OCI-LY3 (cell line): ENCODE measurements at regions not wholly inside any gene's neighbourhood (a gene's known extent, or its start where the extent isn't known, plus 50 kb on each side); places are given as distances from the start of the nearest gene placed in this dataset.

Source experiments
- H2AFZ ChIP-seq: fragments of 200-600, 300-600 bp; shearing (Covaris generic); 2 replicates; pipeline ENCODE4 v1.6.0; 2014; ENCODE audit warnings: antibody characterized with exemption, low read depth, low read length
- H3K27ac ChIP-seq: fragments of 200-600, 300-600 bp; sonication (generic); 2 replicates; pipeline ENCODE4 v1.5.1; 2014; ENCODE audit warnings: mild to moderate bottlenecking, low read length, moderate library complexity, mixed read lengths
- H3K27me3 ChIP-seq: fragments of 200-600, 300-600 bp; sonication (generic); 2 replicates; pipeline ENCODE4 v1.6.1; 2014; ENCODE audit warnings: low read depth, low read length, mixed read lengths
- H3K36me3 ChIP-seq: fragments of 200-600, 300-600 bp; sonication (generic); replicated peaks from 2 replicates; pipeline ENCODE3; 2014; ENCODE audit warnings: low read depth, low read length, mixed read lengths
- H3K4me1 ChIP-seq: fragments of 300-600, 200-600 bp; sonication (generic); 2 replicates; pipeline ENCODE4 v1.6.1; 2014; ENCODE audit warnings: low read length, mixed read lengths
- H3K4me2 ChIP-seq: fragments of 200-600, 300-600 bp; sonication (generic); 2 replicates; pipeline ENCODE4 v1.6.1; 2014; ENCODE audit warnings: low read length, mixed read lengths
- H3K4me3 ChIP-seq: fragments of 300-600, 200-600 bp; sonication (generic); 2 replicates; pipeline ENCODE4 v1.5.1; 2014; ENCODE audit warnings: antibody characterized with exemption, mild to moderate bottlenecking, low read length, moderate library complexity
- H3K79me2 ChIP-seq: fragments of 300-600, 200-600 bp; shearing (Covaris generic); 2 replicates; pipeline ENCODE4 v1.6.1; 2014; ENCODE audit warnings: mild to moderate bottlenecking, low read length, mixed read lengths
- H3K9ac ChIP-seq: fragments of 300-600, 200-600 bp; shearing (Covaris generic); 2 replicates; pipeline ENCODE4 v1.6.0; 2014; ENCODE audit warnings: mild to moderate bottlenecking, low read length, moderate library complexity
- H3K9me3 ChIP-seq: fragments of 200-600, 300-600 bp; shearing (Covaris generic); 2 replicates; pipeline ENCODE4 v1.6.1; 2014; ENCODE audit warnings: low read length, mixed read lengths; ENCODE audit not compliant: insufficient read depth
- H4K20me1 ChIP-seq: fragments of 200-600, 300-600 bp; sonication (generic); 2 replicates; pipeline ENCODE4 v1.6.1; 2016; ENCODE audit warnings: low read length, mixed read lengths; ENCODE audit not compliant: insufficient read depth
- EZH2phosphoT487 ChIP-seq: fragments of 200-600 bp; shearing (Covaris generic); IDR thresholded peaks from 2 replicates; pipeline ENCODE4 v1.6.1; 2018; ENCODE audit warnings: antibody characterized with exemption, mixed run types, low read depth
- TF ChIP-seq, protein P1 (sequence below): fragments of 200-600, 300-600 bp; sonication (generic); IDR thresholded peaks from 2 replicates; pipeline ENCODE4 v1.5.1; 2014; ENCODE audit warnings: antibody characterized with exemption, low read length, low read depth

DNA sequence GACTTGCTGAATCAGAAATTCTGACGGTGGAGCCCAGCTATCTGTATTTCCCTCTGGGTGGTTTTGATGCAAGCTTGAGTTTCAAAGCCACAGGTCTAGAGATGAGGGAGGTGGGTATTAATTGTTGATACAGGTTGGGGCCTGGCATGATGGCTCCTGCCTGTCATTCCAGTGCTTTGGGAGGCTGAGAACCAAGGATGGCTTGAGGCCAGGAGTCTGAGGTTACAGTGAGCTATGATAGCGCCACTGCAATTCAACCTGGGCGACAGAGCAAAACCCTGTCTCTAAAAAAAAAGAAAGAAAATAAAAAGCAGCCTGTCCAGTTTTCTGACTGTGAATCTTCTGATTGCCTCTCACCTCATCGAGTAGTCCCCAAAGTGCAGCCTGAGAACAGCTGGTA lies 184.8 kb upstream of the SASH1 start:
- H3K36me3 ChIP-seq: no peaks in the 10 kb centered on the region
- H3K9me3 ChIP-seq: no peaks in the 10 kb centered on the region
- H3K27ac ChIP-seq: no peak overlapping the region
- no peak overlapping the region for H3K4me3 ChIP-seq
- H2AFZ ChIP-seq: no peak overlapping the region
- TF ChIP-seq EZH2phosphoT487: no peak
- TF ChIP-seq, protein P1, sequence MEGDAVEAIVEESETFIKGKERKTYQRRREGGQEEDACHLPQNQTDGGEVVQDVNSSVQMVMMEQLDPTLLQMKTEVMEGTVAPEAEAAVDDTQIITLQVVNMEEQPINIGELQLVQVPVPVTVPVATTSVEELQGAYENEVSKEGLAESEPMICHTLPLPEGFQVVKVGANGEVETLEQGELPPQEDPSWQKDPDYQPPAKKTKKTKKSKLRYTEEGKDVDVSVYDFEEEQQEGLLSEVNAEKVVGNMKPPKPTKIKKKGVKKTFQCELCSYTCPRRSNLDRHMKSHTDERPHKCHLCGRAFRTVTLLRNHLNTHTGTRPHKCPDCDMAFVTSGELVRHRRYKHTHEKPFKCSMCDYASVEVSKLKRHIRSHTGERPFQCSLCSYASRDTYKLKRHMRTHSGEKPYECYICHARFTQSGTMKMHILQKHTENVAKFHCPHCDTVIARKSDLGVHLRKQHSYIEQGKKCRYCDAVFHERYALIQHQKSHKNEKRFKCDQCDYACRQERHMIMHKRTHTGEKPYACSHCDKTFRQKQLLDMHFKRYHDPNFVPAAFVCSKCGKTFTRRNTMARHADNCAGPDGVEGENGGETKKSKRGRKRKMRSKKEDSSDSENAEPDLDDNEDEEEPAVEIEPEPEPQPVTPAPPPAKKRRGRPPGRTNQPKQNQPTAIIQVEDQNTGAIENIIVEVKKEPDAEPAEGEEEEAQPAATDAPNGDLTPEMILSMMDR: no peak
- H3K9ac ChIP-seq: no peak overlapping the region
- no peaks in the 10 kb centered on the region; the same call in 1 of the 2 replicates for H3K27me3 ChIP-seq
- no peak overlapping the region for H3K4me2 ChIP-seq
- H3K4me1 ChIP-seq: no peaks in the 10 kb centered on the region
- no peaks in the 10 kb centered on the region for H3K79me2 ChIP-seq
- no peaks in the 10 kb centered on the region for H4K20me1 ChIP-seq

DNA sequence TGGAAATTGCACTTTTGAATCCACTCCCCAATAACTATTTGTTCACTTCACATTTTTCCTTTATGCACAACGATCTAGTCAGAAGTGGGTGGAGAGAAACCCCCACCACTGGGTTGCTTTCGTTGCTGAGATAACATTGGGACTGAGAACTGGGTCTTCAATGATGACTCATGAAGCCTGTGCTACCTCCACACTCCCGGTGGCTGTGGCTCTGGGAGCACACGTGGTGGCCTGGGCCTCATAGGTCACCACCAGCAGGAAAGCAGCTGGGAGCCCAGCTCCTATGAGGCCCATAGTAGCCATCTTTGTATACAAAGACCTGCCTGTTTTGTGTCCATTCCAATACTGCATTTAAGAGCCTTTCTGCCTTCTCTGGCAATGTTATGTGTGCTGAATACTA lies 178.0 kb upstream of the SASH1 start:
- H2AFZ ChIP-seq: no peak overlapping the region
- TF ChIP-seq, protein P1: no peak
- no peak for TF ChIP-seq EZH2phosphoT487
- H3K27me3 ChIP-seq: no peaks in the 10 kb centered on the region
- no peaks in the 10 kb centered on the region for H3K9me3 ChIP-seq
- no peaks in the 10 kb centered on the region for H4K20me1 ChIP-seq
- no peaks in the 10 kb centered on the region for H3K79me2 ChIP-seq
- no peak overlapping the region for H3K4me3 ChIP-seq
- H3K36me3 ChIP-seq: no peaks in the 10 kb centered on the region
- H3K27ac ChIP-seq: no peak overlapping the region
- no peaks in the 10 kb centered on the region for H3K4me1 ChIP-seq
- H3K4me2 ChIP-seq: no peak overlapping the region
- H3K9ac ChIP-seq: no peak overlapping the region

DNA sequence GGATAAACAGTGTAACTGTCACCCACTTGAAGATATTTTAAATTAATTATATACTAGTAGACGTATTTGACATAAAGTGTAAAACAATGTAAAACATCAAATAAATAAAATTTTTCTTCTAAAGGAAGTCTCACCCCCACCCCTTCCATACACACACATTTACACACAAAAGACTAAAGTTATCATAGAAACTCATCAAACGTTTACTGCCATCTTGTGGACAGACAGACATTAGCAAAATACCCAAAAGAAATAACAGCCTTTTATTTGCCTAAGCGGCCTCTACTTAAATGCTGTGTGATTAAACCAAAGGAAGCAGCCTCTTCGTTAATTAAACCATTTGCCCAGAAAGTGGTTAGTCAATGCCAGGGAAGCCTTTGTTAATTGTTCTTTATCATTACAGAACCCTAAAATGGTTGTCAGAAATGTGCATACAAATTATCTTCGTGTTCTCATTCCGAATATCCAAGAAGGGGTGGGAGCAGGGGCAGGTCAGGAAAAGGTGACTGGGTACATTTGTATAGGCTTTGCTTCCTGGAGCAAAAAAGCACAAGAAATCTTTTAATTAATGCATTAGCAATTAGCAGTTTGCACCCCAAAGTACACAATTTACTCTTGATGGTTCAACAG lies 176.2 kb upstream of the SASH1 start:
- no peaks in the 10 kb centered on the region for H4K20me1 ChIP-seq
- no peak overlapping the region for H3K27ac ChIP-seq
- no peaks in the 10 kb centered on the region for H3K9me3 ChIP-seq
- no peaks in the 10 kb centered on the region for H3K4me1 ChIP-seq
- H3K79me2 ChIP-seq: no peaks in the 10 kb centered on the region
- no peaks in the 10 kb centered on the region for H3K36me3 ChIP-seq
- H3K4me2 ChIP-seq: no peak overlapping the region
- H2AFZ ChIP-seq: no peak overlapping the region
- no peak for TF ChIP-seq EZH2phosphoT487
- TF ChIP-seq, protein P1: peak; percentile 44
- no peak overlapping the region for H3K9ac ChIP-seq
- no peak overlapping the region for H3K4me3 ChIP-seq
- H3K27me3 ChIP-seq: no peaks in the 10 kb centered on the region

DNA sequence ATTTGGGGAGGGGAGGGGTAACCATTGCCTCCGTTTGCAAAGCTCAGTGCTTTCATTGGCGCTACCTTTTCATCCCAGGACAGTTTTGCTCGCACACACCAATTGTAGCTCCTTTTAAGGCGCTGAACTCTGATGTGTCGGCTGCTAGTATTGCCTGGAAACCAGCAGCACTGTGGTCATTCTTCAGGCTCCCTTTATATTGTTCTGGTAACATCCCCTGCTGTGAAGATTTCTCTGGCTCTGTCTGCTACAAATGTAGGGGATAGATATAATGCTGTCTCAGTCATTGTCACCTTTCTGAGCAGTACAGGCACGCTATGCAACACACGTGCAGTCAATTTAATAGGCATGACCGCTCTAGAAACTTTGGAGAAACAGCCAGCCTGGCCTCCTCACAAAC lies 172.9 kb upstream of the SASH1 start:
- Histone ChIP-seq H3K9ac (no peak overlapping the region), H2AFZ (no peak overlapping the region), H3K27ac (no peak overlapping the region), H3K4me1 (no peaks in the 10 kb centered on the region), H3K79me2 (no peaks in the 10 kb centered on the region), H3K27me3 (0 out of 2 replicates have a peak, but pooled peaks cover 3% of the 10 kb centered on the region), H3K36me3 (no peaks in the 10 kb centered on the region), H4K20me1 (no peaks in the 10 kb centered on the region), H3K4me3 (no peak overlapping the region), H3K9me3 (no peaks in the 10 kb centered on the region), H3K4me2 (no peak overlapping the region)
- TF ChIP-seq EZH2phosphoT487: no peak
- TF ChIP-seq, protein P1: no peak
